T-helper 17 cell (primary cell): ENCODE measurements at regions not wholly inside any gene's neighbourhood (a gene's known extent, or its start where the extent isn't known, plus 50 kb on each side); places are given as distances from the start of the nearest gene placed in this dataset.

Source experiments
- ATAC-seq: fragments of 150-1000 bp; cut with Tn5 transposase; 2 replicates; pipeline ENCODE4 v1.10.0; 2021; ENCODE audit warnings: mild to moderate bottlenecking, moderate library complexity
- DNase-seq, 3 donors: peaks; one replicate each; pipeline versions ENCODE4 v3.0.0 to v3.0.0-alpha.2; 2020 to 2021
- H3K9me3 ChIP-seq: one replicate; pipeline ENCODE4 v1.7.0; 2013; ENCODE audit warnings: low read length, mild to moderate bottlenecking; ENCODE audit not compliant: control insufficient read depth, poor library complexity, severe bottlenecking
- H3K27ac Mint-ChIP-seq: one replicate; pipeline ENCODE4 v1.8.0; 2022; ENCODE audit warnings: mild to moderate bottlenecking, moderate library complexity, mixed read lengths
- H3K27me3 Mint-ChIP-seq: one replicate; pipeline ENCODE4 v1.8.0; 2022; ENCODE audit warnings: mixed read lengths
- H3K36me3 Mint-ChIP-seq: one replicate; pipeline ENCODE4 v1.8.0; 2022; ENCODE audit warnings: low read depth, mixed read lengths
- H3K4me1 Mint-ChIP-seq: one replicate; pipeline ENCODE4 v1.8.0; 2022; ENCODE audit warnings: mild to moderate bottlenecking, mixed read lengths
- H3K4me3 Mint-ChIP-seq: one replicate; pipeline ENCODE4 v1.8.0; 2022; ENCODE audit warnings: mild to moderate bottlenecking, moderate library complexity, mixed read lengths

GRCh38 chr7:25807086-25807611 is 344.8 kb upstream of the NFE2L3 start:
- no peak for ATAC-seq
- no peaks in the 10 kb centered on the region for H3K9me3 ChIP-seq
- DNase-seq: no peak

GRCh38 chr7:25809441-25809840 is 342.6 kb upstream of the NFE2L3 start:
- Mint-ChIP-seq H3K4me1 (no peaks in the 10 kb centered on the region), H3K4me3 (no peak overlapping the region), H3K27ac (no peak overlapping the region), H3K27me3 (peaks cover 42% of the 10 kb centered on the region), H3K36me3 (no peaks in the 10 kb centered on the region)
- DNase-seq (no peak), ATAC-seq (no peak)
- H3K9me3 ChIP-seq: no peaks in the 10 kb centered on the region

More at GRCh38 chr7:25807086-25807611, 344.8 kb upstream of the NFE2L3 start:
- Mint-ChIP-seq H3K27ac (no peak overlapping the region), H3K4me3 (no peak overlapping the region), H3K36me3 (no peaks in the 10 kb centered on the region), H3K27me3 (peaks cover 47% of the 10 kb centered on the region), H3K4me1 (no peaks in the 10 kb centered on the region)

- H3K36me3 Mint-ChIP-seq: no peaks in the 10 kb centered on the region
- no peak for ATAC-seq
- H3K4me1 Mint-ChIP-seq: no peaks in the 10 kb centered on the region
- no peak overlapping the region for H3K27ac Mint-ChIP-seq
- H3K4me3 Mint-ChIP-seq: no peak overlapping the region
- H3K9me3 ChIP-seq: no peaks in the 10 kb centered on the region
- no peak for DNase-seq
- peaks cover 26% of the 10 kb centered on the region for H3K27me3 Mint-ChIP-seq
Observed at GRCh38 chr7:25812086-25812850, 339.7 kb upstream of the NFE2L3 start.

- DNase-seq: no peak
- H3K36me3 Mint-ChIP-seq: no peaks in the 10 kb centered on the region
- H3K27ac Mint-ChIP-seq: no peak overlapping the region
- H3K9me3 ChIP-seq: no peaks in the 10 kb centered on the region
- H3K27me3 Mint-ChIP-seq: peaks cover 27% of the 10 kb centered on the region
- no peak overlapping the region for H3K4me3 Mint-ChIP-seq
- no peaks in the 10 kb centered on the region for H3K4me1 Mint-ChIP-seq
- ATAC-seq: no peak
Observed at GRCh38 chr7:25813381-25813780, 338.6 kb upstream of the NFE2L3 start.

GRCh38 chr7:25815711-25816110 is 336.3 kb upstream of the NFE2L3 start:
- Mint-ChIP-seq H3K27ac (no peak overlapping the region), H3K36me3 (no peaks in the 10 kb centered on the region), H3K4me1 (no peaks in the 10 kb centered on the region), H3K27me3 (peaks cover 28% of the 10 kb centered on the region), H3K4me3 (no peak overlapping the region)
- no peak for ATAC-seq
- no peaks in the 10 kb centered on the region for H3K9me3 ChIP-seq
- no peak for DNase-seq

- no peaks in the 10 kb centered on the region for H3K9me3 ChIP-seq
- Mint-ChIP-seq H3K27ac (no peak overlapping the region), H3K4me3 (no peak overlapping the region), H3K27me3 (peaks cover 53% of the 10 kb centered on the region), H3K36me3 (no peaks in the 10 kb centered on the region), H3K4me1 (no peaks in the 10 kb centered on the region)
- no peak for ATAC-seq
- no peak for DNase-seq
Observed at GRCh38 chr7:25820432-25821040, 331.5 kb upstream of the NFE2L3 start.

GRCh38 chr7:25821225-25821624 is 330.8 kb upstream of the NFE2L3 start:
- no peaks in the 10 kb centered on the region for H3K9me3 ChIP-seq
- Mint-ChIP-seq H3K36me3 (no peaks in the 10 kb centered on the region), H3K27ac (no peak overlapping the region), H3K27me3 (peaks cover 53% of the 10 kb centered on the region), H3K4me3 (no peak overlapping the region), H3K4me1 (no peaks in the 10 kb centered on the region)
- ATAC-seq (no peak), DNase-seq (no peak)

GRCh38 chr7:25822823-25823222 is 329.2 kb upstream of the NFE2L3 start:
- H3K4me1 Mint-ChIP-seq: no peaks in the 10 kb centered on the region
- peaks cover 55% of the 10 kb centered on the region for H3K27me3 Mint-ChIP-seq
- no peaks in the 10 kb centered on the region for H3K36me3 Mint-ChIP-seq
- H3K9me3 ChIP-seq: no peaks in the 10 kb centered on the region
- no peak overlapping the region for H3K27ac Mint-ChIP-seq
- H3K4me3 Mint-ChIP-seq: no peak overlapping the region
- no peak for ATAC-seq
- no peak for DNase-seq

- H3K27me3 Mint-ChIP-seq: peaks cover 50% of the 10 kb centered on the region
- H3K4me3 Mint-ChIP-seq: no peak overlapping the region
- no peak overlapping the region for H3K27ac Mint-ChIP-seq
- no peaks in the 10 kb centered on the region for H3K9me3 ChIP-seq
- DNase-seq (no peak), ATAC-seq (no peak)
- no peaks in the 10 kb centered on the region for H3K36me3 Mint-ChIP-seq
- H3K4me1 Mint-ChIP-seq: no peaks in the 10 kb centered on the region
Observed at GRCh38 chr7:25823571-25823970, 328.4 kb upstream of the NFE2L3 start.

- Mint-ChIP-seq H3K36me3 (no peaks in the 10 kb centered on the region), H3K4me1 (no peaks in the 10 kb centered on the region), H3K4me3 (no peak overlapping the region), H3K27ac (no peak overlapping the region), H3K27me3 (peaks cover 50% of the 10 kb centered on the region)
- no peaks in the 10 kb centered on the region for H3K9me3 ChIP-seq
- no peak for ATAC-seq
- DNase-seq: no peak
Observed at GRCh38 chr7:25828468-25828867, 323.5 kb upstream of the NFE2L3 start.

GRCh38 chr7:25829663-25830062 is 322.3 kb upstream of the NFE2L3 start:
- H3K27me3 Mint-ChIP-seq: peaks cover 46% of the 10 kb centered on the region
- no peak for DNase-seq
- no peaks in the 10 kb centered on the region for H3K36me3 Mint-ChIP-seq
- H3K9me3 ChIP-seq: no peaks in the 10 kb centered on the region
- no peak overlapping the region for H3K27ac Mint-ChIP-seq
- H3K4me1 Mint-ChIP-seq: no peaks in the 10 kb centered on the region
- H3K4me3 Mint-ChIP-seq: no peak overlapping the region
- no peak for ATAC-seq

- H3K9me3 ChIP-seq: no peaks in the 10 kb centered on the region
- Mint-ChIP-seq H3K36me3 (no peaks in the 10 kb centered on the region), H3K27ac (no peak overlapping the region), H3K27me3 (peaks cover 45% of the 10 kb centered on the region), H3K4me3 (no peak overlapping the region), H3K4me1 (no peaks in the 10 kb centered on the region)
- DNase-seq (no peak), ATAC-seq (no peak)
Observed at GRCh38 chr7:25830215-25830614, 321.8 kb upstream of the NFE2L3 start.

GRCh38 chr7:25831062-25831691 is 320.8 kb upstream of the NFE2L3 start:
- Mint-ChIP-seq H3K27ac (peak overlapping the region; percentile 77), H3K4me1 (no peaks in the 10 kb centered on the region), H3K36me3 (no peaks in the 10 kb centered on the region), H3K4me3 (no peak overlapping the region), H3K27me3 (peaks cover 44% of the 10 kb centered on the region)
- ATAC-seq: no peak
- no peak for DNase-seq
- H3K9me3 ChIP-seq: no peaks in the 10 kb centered on the region
